ENCODE measurements at regions not wholly inside any gene's neighbourhood (a gene's known extent, or its start where the extent isn't known, plus 50 kb on each side); places are given as distances from the start of the nearest gene placed in this dataset.
A peak's percentile ranks its signal among the peaks of the same experiment; 100 is the strongest.

DNA sequence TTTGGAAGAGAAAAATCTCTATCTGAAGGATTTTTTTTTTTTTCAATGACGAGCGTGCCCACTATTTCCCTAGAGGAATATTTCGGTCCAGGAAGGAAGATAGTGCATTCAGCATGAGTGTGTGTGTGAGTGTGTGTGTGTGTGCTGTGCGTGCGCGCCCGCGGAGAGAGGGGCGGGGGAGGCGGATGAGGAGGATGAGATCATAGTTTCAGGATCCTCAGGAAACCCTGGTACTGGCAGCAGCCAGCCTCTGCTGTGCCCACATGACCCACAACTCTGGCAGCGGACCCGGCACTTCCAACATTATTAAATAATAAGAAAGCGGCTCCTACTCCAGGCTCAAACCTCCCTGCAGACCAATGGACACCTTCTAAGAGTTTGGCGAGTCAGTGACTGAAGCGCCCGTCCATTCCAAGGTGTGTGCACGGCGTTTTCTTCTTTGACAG, 217.0 kb upstream of the DTNA start:
- H3K36me3 ChIP-seq (ENCODE audit: control insufficient read depth in 2 of 3, insufficient read depth in 3 of 3, low read length in 3 of 3): no peaks in the 10 kb centered on the region
- peak; percentile 84 to 88 (median 87) for DNase-seq
- intact Hi-C loops (cut with DNase I): no loop called here
- FAIRE-seq: no peak
- peak overlapping the region in 2 of 3 donors; percentile 24 to 36 for H3K4me3 ChIP-seq (ENCODE audit: low read length in 3 of 3)
- peaks cover 4% of the 10 kb centered on the region for H3K27me3 ChIP-seq (ENCODE audit: control insufficient read depth, insufficient read depth, low read length)
- H3K9ac ChIP-seq (ENCODE audit: low read length in 3 of 3): no peak overlapping the region
- peak overlapping the region in 1 of 2 donors; percentile 27 for H3K27ac ChIP-seq (ENCODE audit: low read depth in 2 of 2, low read length in 2 of 2)
- no peaks in the 10 kb centered on the region for H3K9me3 ChIP-seq (ENCODE audit: control insufficient read depth in 2 of 3, insufficient read depth in 1 of 3, low read length in 3 of 3)
- TF ChIP-seq CTCF (IDR thresholded peaks at IDR 0.05; ENCODE audit: borderline replicate concordance, extremely low read depth, insufficient read depth): no peak
- no peaks in the 10 kb centered on the region for H3K4me1 ChIP-seq (ENCODE audit: control insufficient read depth in 2 of 3, insufficient read depth in 2 of 3, low read depth in 1 of 3, low read length in 3 of 3)

DNA sequence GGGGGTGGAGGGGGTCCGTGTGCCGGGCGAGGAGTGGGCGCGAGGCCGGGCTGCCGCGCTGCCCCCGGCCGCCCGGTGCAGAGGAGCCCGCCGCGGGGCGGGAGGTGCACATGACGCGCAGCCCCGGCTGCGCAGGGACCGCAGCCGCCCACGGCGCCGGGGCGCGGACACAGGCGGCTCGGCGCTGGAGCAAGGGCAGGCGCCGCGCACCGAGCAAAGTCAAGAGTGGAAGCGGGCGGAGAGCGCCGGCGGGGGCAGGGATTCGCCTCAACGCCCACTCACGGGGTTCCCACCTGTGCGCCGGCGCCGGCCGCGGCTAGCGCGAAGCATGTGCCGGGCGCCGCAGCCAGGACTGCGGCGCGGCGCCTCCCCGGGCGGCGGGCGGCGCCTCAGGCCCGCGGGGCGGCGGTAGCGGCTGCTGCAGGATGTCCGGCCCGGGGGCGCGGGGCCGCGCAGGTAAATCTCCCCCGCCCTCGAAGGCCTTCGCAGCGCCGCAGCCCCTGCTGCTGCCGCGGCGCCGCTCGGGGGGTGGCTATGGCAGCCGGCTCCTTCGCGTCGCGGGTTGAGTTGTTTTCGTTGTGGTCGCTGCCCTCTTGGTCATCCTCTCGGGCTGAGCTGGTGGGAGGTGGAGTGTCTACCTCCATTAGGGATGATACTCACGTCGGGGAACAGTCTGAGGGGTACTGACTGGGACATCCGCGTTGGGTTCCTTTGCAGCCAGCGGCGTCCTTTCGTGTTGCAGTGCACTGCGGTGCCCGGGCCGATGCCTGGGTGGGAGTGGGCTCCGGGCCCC, 216.3 kb upstream of the DTNA start:
- intact Hi-C loops (cut with DNase I): no loop called here
- no peak for TF ChIP-seq CTCF (IDR thresholded peaks at IDR 0.05; ENCODE audit: borderline replicate concordance, extremely low read depth, insufficient read depth)
- Histone ChIP-seq H3K9me3 (ENCODE audit: control insufficient read depth in 2 of 3, insufficient read depth in 1 of 3, low read length in 3 of 3) (no peaks in the 10 kb centered on the region), H3K4me3 (ENCODE audit: low read length in 3 of 3) (peak overlapping the region in 2 of 3 donors; percentile 33 to 39), H3K27me3 (ENCODE audit: control insufficient read depth, insufficient read depth, low read length) (peaks cover 4% of the 10 kb centered on the region), H3K9ac (ENCODE audit: low read length in 3 of 3) (no peak overlapping the region), H3K4me1 (ENCODE audit: control insufficient read depth in 2 of 3, insufficient read depth in 2 of 3, low read depth in 1 of 3, low read length in 3 of 3) (no peaks in the 10 kb centered on the region), H3K27ac (ENCODE audit: low read depth in 2 of 2, low read length in 2 of 2) (peak overlapping the region in 1 of 2 donors; percentile 27), H3K36me3 (ENCODE audit: control insufficient read depth in 2 of 3, insufficient read depth in 3 of 3, low read length in 3 of 3) (no peaks in the 10 kb centered on the region)
- FAIRE-seq (no peak), DNase-seq (peak; percentile 45 to 77 (median 64))

DNA sequence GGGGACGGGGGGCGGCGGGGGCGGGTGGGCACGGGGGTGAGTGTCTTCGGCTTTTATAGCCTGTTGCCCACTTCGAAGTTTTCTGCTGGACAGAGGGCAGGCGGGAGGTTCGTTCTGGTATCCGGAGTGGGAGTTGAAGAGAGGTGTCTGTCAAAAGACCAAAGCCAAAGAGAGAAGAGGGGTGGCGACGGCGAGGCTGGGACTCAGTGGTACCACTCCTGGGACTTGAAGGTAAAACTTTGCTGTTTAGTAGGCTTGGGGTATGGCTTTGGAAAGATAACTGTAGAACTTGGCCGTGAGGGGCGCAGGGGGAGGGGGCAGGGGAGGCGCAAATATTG, 215.8 kb upstream of the DTNA start:
- no peak for TF ChIP-seq CTCF (IDR thresholded peaks at IDR 0.05; ENCODE audit: borderline replicate concordance, extremely low read depth, insufficient read depth)
- H3K36me3 ChIP-seq (ENCODE audit: control insufficient read depth in 2 of 3, insufficient read depth in 3 of 3, low read length in 3 of 3): no peaks in the 10 kb centered on the region
- H3K9me3 ChIP-seq (ENCODE audit: control insufficient read depth in 2 of 3, insufficient read depth in 1 of 3, low read length in 3 of 3): no peaks in the 10 kb centered on the region
- no peak overlapping the region for H3K27ac ChIP-seq (ENCODE audit: low read depth in 2 of 2, low read length in 2 of 2)
- H3K4me3 ChIP-seq (ENCODE audit: low read length in 3 of 3): no peak overlapping the region
- H3K9ac ChIP-seq (ENCODE audit: low read length in 3 of 3): no peak overlapping the region
- intact Hi-C loops (cut with DNase I): no loop called here
- FAIRE-seq (no peak), DNase-seq (peak in 4 of 5 donors; percentile 12 to 58 (median 28))
- H3K4me1 ChIP-seq (ENCODE audit: control insufficient read depth in 2 of 3, insufficient read depth in 2 of 3, low read depth in 1 of 3, low read length in 3 of 3): no peaks in the 10 kb centered on the region
- peaks cover 4% of the 10 kb centered on the region for H3K27me3 ChIP-seq (ENCODE audit: control insufficient read depth, insufficient read depth, low read length)

Data from kidney (tissue), 13 donors.